ENCODE measurements at regions not wholly inside any gene's neighbourhood (a gene's known extent, or its start where the extent isn't known, plus 50 kb on each side); places are given as distances from the start of the nearest gene placed in this dataset.

DNA sequence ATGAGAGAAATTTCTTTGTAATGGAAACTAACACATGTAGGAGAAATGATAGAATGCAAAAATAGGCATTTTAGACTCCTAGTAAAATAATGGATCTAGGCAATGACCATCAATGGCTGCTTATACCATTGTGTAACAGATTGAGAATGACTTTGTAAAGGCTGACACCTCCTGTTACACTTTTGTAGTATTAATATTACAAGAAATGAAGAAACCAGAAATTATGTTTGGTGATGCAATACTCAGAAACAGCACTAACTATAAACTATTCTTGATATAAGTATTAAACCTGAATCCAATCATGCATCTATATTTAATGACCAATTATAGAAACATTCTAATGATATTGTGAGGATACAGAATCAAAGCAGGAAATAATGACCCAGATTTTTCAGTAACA lies 108.5 kb upstream of the CNTN1 start:
- no peak for DNase-seq
- Histone ChIP-seq H3K36me3 (ENCODE audit: insufficient read depth, low read length) (no peaks in the 10 kb centered on the region), H3K27me3 (ENCODE audit: control insufficient read depth in 1 of 2, insufficient read depth in 2 of 2, low read length in 2 of 2) (no peaks in the 10 kb centered on the region), H3K4me3 (ENCODE audit: low read length) (no peak overlapping the region), H3K27ac (ENCODE audit: low read depth in 1 of 2, low read length in 2 of 2) (no peak overlapping the region), H3K9me3 (ENCODE audit: control insufficient read depth in 1 of 2, insufficient read depth in 1 of 2, low read length in 2 of 2) (peaks cover 0 to 9% of the 10 kb centered on the region in 2 experiments), H3K4me1 (ENCODE audit: insufficient read depth, low read length) (no peaks in the 10 kb centered on the region)
- Mint-ChIP-seq H3K9me3 (peaks cover 9% of the 10 kb centered on the region), H3K27ac (no peak overlapping the region), H3K36me3 (ENCODE audit: low read depth) (no peaks in the 10 kb centered on the region), H3K27me3 (no peaks in the 10 kb centered on the region), H3K4me3 (no peak overlapping the region), H3K4me1 (ENCODE audit: low read depth) (no peaks in the 10 kb centered on the region)
- no peak for ATAC-seq (ENCODE audit: poor library complexity)
- ChIA-PET POLR2A (no interaction called here), CTCF (no interaction called here)
- no peak for TF ChIP-seq CTCF (IDR thresholded peaks at IDR 0.05)
- intact Hi-C loops (cut with DNase I, micrococcal nuclease) = no loop called here

DNA sequence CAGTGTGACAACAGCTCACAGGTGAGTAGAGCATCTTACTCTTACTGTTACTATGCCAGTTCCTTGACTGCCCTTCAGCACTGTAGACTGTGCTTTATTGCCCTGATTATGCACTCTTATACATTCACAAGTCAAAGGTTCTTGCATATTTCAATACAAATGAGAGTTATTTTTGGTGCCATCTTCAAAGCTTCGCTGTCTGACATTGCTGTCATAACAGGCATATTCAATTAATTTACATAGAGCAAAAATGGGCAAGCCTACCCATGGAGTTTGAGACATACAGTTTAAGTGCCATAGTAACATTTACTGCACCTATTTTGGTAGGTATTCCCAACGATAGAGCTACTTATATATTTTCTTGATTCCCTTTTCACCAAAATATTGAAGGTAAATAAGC lies 107.5 kb upstream of the CNTN1 start:
- CTCF ChIA-PET = no interaction called here
- Mint-ChIP-seq H3K27ac (no peak overlapping the region), H3K4me1 (ENCODE audit: low read depth) (no peaks in the 10 kb centered on the region), H3K36me3 (ENCODE audit: low read depth) (no peaks in the 10 kb centered on the region), H3K4me3 (no peak overlapping the region), H3K9me3 (peaks cover 14% of the 10 kb centered on the region), H3K27me3 (no peaks in the 10 kb centered on the region)
- intact Hi-C loops (cut with DNase I, micrococcal nuclease) = no loop called here
- POLR2A ChIA-PET = no interaction called here
- DNase-seq = no peak
- no peaks in the 10 kb centered on the region for H3K36me3 ChIP-seq (ENCODE audit: insufficient read depth, low read length)
- ATAC-seq (ENCODE audit: poor library complexity) = no peak
- H3K9me3 ChIP-seq (ENCODE audit: control insufficient read depth in 1 of 2, insufficient read depth in 1 of 2, low read length in 2 of 2) = peaks cover 0 to 12% of the 10 kb centered on the region in 2 experiments
- no peak overlapping the region for H3K27ac ChIP-seq (ENCODE audit: low read depth in 1 of 2, low read length in 2 of 2)
- TF ChIP-seq CTCF (IDR thresholded peaks at IDR 0.05) = no peak
- H3K4me1 ChIP-seq (ENCODE audit: insufficient read depth, low read length) = no peaks in the 10 kb centered on the region
- no peaks in the 10 kb centered on the region for H3K27me3 ChIP-seq (ENCODE audit: control insufficient read depth in 1 of 2, insufficient read depth in 2 of 2, low read length in 2 of 2)
- H3K4me3 ChIP-seq (ENCODE audit: low read length) = no peak overlapping the region

GRCh38 chr12:40586823-40587222 lies 105.4 kb upstream of the CNTN1 start:
- Histone ChIP-seq H3K4me1 (ENCODE audit: insufficient read depth, low read length) (no peaks in the 10 kb centered on the region), H3K4me3 (ENCODE audit: low read length) (no peak overlapping the region), H3K27ac (ENCODE audit: low read depth in 1 of 2, low read length in 2 of 2) (no peak overlapping the region), H3K27me3 (ENCODE audit: control insufficient read depth in 1 of 2, insufficient read depth in 2 of 2, low read length in 2 of 2) (no peaks in the 10 kb centered on the region), H3K36me3 (ENCODE audit: insufficient read depth, low read length) (no peaks in the 10 kb centered on the region), H3K9me3 (ENCODE audit: control insufficient read depth in 1 of 2, insufficient read depth in 1 of 2, low read length in 2 of 2) (peaks cover 0 to 7% of the 10 kb centered on the region in 2 experiments)
- POLR2A ChIA-PET = no interaction called here
- CTCF ChIA-PET = no interaction called here
- Mint-ChIP-seq H3K36me3 (ENCODE audit: low read depth) (no peaks in the 10 kb centered on the region), H3K27me3 (no peaks in the 10 kb centered on the region), H3K4me1 (ENCODE audit: low read depth) (no peaks in the 10 kb centered on the region), H3K9me3 (peaks cover 11% of the 10 kb centered on the region), H3K4me3 (no peak overlapping the region), H3K27ac (no peak overlapping the region)
- intact Hi-C loops (cut with DNase I, micrococcal nuclease) = no loop called here
- DNase-seq (no peak), ATAC-seq (ENCODE audit: poor library complexity) (no peak)
- TF ChIP-seq CTCF (IDR thresholded peaks at IDR 0.05) = no peak
